ENCODE measurements at regions not wholly inside any gene's neighbourhood (a gene's known extent, or its start where the extent isn't known, plus 50 kb on each side); places are given as distances from the start of the nearest gene placed in this dataset.

DNA sequence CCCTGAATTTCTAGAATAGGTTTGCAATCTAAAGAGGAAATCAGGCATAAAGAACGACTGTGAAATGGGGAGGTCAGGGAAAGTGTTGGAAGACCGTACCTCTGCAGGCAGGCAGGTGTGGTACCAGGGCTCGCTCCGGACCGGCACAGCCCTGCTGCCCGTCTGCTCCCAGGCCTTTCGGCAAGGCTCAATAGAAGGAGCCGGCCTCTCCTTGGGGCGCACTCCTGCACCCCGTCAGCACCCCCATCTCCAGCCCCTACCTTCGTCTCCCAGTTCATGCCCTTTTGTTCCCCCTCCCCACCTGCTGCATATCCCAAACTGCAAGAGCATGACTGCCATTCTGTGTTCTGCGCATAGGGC, 139.8 kb upstream of the SOX1 start (continued):
- TF ChIP-seq, protein P1, sequence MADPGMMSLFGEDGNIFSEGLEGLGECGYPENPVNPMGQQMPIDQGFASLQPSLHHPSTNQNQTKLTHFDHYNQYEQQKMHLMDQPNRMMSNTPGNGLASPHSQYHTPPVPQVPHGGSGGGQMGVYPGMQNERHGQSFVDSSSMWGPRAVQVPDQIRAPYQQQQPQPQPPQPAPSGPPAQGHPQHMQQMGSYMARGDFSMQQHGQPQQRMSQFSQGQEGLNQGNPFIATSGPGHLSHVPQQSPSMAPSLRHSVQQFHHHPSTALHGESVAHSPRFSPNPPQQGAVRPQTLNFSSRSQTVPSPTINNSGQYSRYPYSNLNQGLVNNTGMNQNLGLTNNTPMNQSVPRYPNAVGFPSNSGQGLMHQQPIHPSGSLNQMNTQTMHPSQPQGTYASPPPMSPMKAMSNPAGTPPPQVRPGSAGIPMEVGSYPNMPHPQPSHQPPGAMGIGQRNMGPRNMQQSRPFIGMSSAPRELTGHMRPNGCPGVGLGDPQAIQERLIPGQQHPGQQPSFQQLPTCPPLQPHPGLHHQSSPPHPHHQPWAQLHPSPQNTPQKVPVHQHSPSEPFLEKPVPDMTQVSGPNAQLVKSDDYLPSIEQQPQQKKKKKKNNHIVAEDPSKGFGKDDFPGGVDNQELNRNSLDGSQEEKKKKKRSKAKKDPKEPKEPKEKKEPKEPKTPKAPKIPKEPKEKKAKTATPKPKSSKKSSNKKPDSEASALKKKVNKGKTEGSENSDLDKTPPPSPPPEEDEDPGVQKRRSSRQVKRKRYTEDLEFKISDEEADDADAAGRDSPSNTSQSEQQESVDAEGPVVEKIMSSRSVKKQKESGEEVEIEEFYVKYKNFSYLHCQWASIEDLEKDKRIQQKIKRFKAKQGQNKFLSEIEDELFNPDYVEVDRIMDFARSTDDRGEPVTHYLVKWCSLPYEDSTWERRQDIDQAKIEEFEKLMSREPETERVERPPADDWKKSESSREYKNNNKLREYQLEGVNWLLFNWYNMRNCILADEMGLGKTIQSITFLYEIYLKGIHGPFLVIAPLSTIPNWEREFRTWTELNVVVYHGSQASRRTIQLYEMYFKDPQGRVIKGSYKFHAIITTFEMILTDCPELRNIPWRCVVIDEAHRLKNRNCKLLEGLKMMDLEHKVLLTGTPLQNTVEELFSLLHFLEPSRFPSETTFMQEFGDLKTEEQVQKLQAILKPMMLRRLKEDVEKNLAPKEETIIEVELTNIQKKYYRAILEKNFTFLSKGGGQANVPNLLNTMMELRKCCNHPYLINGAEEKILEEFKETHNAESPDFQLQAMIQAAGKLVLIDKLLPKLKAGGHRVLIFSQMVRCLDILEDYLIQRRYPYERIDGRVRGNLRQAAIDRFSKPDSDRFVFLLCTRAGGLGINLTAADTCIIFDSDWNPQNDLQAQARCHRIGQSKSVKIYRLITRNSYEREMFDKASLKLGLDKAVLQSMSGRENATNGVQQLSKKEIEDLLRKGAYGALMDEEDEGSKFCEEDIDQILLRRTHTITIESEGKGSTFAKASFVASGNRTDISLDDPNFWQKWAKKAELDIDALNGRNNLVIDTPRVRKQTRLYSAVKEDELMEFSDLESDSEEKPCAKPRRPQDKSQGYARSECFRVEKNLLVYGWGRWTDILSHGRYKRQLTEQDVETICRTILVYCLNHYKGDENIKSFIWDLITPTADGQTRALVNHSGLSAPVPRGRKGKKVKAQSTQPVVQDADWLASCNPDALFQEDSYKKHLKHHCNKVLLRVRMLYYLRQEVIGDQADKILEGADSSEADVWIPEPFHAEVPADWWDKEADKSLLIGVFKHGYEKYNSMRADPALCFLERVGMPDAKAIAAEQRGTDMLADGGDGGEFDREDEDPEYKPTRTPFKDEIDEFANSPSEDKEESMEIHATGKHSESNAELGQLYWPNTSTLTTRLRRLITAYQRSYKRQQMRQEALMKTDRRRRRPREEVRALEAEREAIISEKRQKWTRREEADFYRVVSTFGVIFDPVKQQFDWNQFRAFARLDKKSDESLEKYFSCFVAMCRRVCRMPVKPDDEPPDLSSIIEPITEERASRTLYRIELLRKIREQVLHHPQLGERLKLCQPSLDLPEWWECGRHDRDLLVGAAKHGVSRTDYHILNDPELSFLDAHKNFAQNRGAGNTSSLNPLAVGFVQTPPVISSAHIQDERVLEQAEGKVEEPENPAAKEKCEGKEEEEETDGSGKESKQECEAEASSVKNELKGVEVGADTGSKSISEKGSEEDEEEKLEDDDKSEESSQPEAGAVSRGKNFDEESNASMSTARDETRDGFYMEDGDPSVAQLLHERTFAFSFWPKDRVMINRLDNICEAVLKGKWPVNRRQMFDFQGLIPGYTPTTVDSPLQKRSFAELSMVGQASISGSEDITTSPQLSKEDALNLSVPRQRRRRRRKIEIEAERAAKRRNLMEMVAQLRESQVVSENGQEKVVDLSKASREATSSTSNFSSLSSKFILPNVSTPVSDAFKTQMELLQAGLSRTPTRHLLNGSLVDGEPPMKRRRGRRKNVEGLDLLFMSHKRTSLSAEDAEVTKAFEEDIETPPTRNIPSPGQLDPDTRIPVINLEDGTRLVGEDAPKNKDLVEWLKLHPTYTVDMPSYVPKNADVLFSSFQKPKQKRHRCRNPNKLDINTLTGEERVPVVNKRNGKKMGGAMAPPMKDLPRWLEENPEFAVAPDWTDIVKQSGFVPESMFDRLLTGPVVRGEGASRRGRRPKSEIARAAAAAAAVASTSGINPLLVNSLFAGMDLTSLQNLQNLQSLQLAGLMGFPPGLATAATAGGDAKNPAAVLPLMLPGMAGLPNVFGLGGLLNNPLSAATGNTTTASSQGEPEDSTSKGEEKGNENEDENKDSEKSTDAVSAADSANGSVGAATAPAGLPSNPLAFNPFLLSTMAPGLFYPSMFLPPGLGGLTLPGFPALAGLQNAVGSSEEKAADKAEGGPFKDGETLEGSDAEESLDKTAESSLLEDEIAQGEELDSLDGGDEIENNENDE (IDR thresholded peaks at IDR 0.05; ENCODE audit: insufficient replicate concordance, low read length), result no peak
